CD4-positive, alpha-beta T cell (primary cell): ENCODE measurements at regions not wholly inside any gene's neighbourhood (a gene's known extent, or its start where the extent isn't known, plus 50 kb on each side); places are given as distances from the start of the nearest gene placed in this dataset.

Experiments used
- ATAC-seq: fragments of 200-7000 bp; cut with Tn5 transposase; one replicate; pipeline ENCODE4 v1.10.0; 2022; ENCODE audit warnings: mild to moderate bottlenecking; ENCODE audit not compliant: poor library complexity
- CTCF ChIA-PET: fragments of 350-600 bp; sonication (Branson Sonifier 250); formaldehyde crosslinking; loops from one replicate; lab custom pipeline; 2021; ENCODE audit warnings: antibody characterized with exemption, inconsistent platforms; lab: Charles Lee
- POLR2A ChIA-PET: fragments of 350-600 bp; sonication (Branson Sonifier 250); formaldehyde crosslinking; loops from one replicate; lab custom pipeline; 2021; ENCODE audit warnings: antibody characterized with exemption, inconsistent platforms; lab: Charles Lee
- DNase-seq, 14 experiments: peaks; one replicate each; pipeline ENCODE4 v3.0.0-alpha.2; 2013 to 2020; ENCODE audit warnings: mixed read lengths in 2 of 14
- H3K27ac ChIP-seq, 2 donors: one replicate each; pipeline versions ENCODE4 v1.5.1 to v1.7.0; 2013; ENCODE audit warnings: low read length in 2 of 2, low read depth in 1 of 2, mild to moderate bottlenecking in 1 of 2
- H3K27me3 ChIP-seq, 2 experiments: 1 replicate in 1 of 2; 2 replicates in 1 of 2; pipeline versions ENCODE4 v1.6.1 to v1.7.0; 2013; ENCODE audit warnings: low read length in 2 of 2, control low read depth in 1 of 2, mild to moderate bottlenecking in 1 of 2, moderate library complexity in 1 of 2; ENCODE audit not compliant: insufficient read depth in 2 of 2, control insufficient read depth in 1 of 2
- H3K36me3 ChIP-seq: one replicate; pipeline ENCODE4 v1.6.1; 2013; ENCODE audit warnings: low read length, control low read depth; ENCODE audit not compliant: insufficient read depth
- H3K4me1 ChIP-seq: one replicate; pipeline ENCODE4 v1.6.1; 2013; ENCODE audit warnings: low read length, control low read depth; ENCODE audit not compliant: insufficient read depth
- H3K4me3 ChIP-seq: one replicate; pipeline ENCODE4 v1.5.1; 2013; ENCODE audit warnings: mild to moderate bottlenecking, low read length, moderate library complexity
- H3K9me3 ChIP-seq, 2 experiments: 1 replicate in 1 of 2; 2 replicates in 1 of 2; pipeline versions ENCODE4 v1.6.1 to v1.7.0; 2013; ENCODE audit warnings: low read length in 2 of 2, mild to moderate bottlenecking in 2 of 2, control low read depth in 1 of 2, moderate library complexity in 1 of 2; ENCODE audit not compliant: control insufficient read depth in 1 of 2, insufficient read depth in 1 of 2
- H3K27ac Mint-ChIP-seq: one replicate; pipeline ENCODE4 v1.8.0; 2020; ENCODE audit warnings: mixed read lengths
- H3K27me3 Mint-ChIP-seq: one replicate; pipeline ENCODE4 v1.8.0; 2021; ENCODE audit warnings: mixed read lengths
- H3K36me3 Mint-ChIP-seq: one replicate; pipeline ENCODE4 v1.8.0; 2021; ENCODE audit warnings: low read depth, mixed read lengths
- H3K4me1 Mint-ChIP-seq: one replicate; pipeline ENCODE4 v1.8.0; 2021; ENCODE audit warnings: low read depth, mixed read lengths
- H3K4me3 Mint-ChIP-seq: one replicate; pipeline ENCODE4 v1.8.0; 2020; ENCODE audit warnings: mild to moderate bottlenecking, mixed read lengths
- H3K9me3 Mint-ChIP-seq: one replicate; pipeline ENCODE4 v1.8.0; 2020; ENCODE audit warnings: mixed read lengths
- intact Hi-C, 2 experiments: fragments of 100-400 bp; cut with DNase I in 1 of 2; cut with micrococcal nuclease in 1 of 2; formaldehyde crosslinking; loops; one replicate each; pipeline versions ENCODE4 v1.15.1 to v1.9.0; 2023 to 2025; cut with DNase I, micrococcal nuclease
- TF ChIP-seq, protein P1 (sequence below): fragments of 200-600 bp; IDR thresholded peaks from one replicate; pipeline ENCODE4 v1.8.0; 2022; ENCODE audit warnings: antibody characterized with exemption, mild to moderate bottlenecking

DNA sequence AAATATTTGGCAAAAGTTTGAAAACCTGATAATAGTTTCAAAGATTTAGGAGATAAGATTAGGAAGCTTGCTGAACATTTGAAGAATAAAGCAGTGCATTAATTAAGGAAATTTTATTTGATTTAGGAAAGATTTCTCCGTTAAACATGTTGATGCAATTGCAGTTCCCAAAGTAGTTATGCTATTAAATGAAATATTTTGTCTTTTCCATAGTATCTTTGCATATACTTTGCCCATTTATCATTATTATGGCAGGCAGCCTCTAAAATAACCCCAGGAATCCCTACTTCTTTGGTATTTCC lies 136.5 kb downstream of the MREG start:
- ChIA-PET POLR2A (no interaction called here), CTCF (no interaction called here)
- Mint-ChIP-seq H3K4me3 (no peak overlapping the region), H3K27ac (no peak overlapping the region), H3K36me3 (no peaks in the 10 kb centered on the region), H3K27me3 (no peaks in the 10 kb centered on the region), H3K4me1 (no peaks in the 10 kb centered on the region), H3K9me3 (no peaks in the 10 kb centered on the region)
- Histone ChIP-seq H3K27ac (no peak overlapping the region), H3K4me1 (no peaks in the 10 kb centered on the region), H3K4me3 (no peak overlapping the region), H3K27me3 (peaks cover 0 to 11% of the 10 kb centered on the region in 2 experiments), H3K9me3 (no peaks in the 10 kb centered on the region), H3K36me3 (no peaks in the 10 kb centered on the region)
- TF ChIP-seq, protein P1, sequence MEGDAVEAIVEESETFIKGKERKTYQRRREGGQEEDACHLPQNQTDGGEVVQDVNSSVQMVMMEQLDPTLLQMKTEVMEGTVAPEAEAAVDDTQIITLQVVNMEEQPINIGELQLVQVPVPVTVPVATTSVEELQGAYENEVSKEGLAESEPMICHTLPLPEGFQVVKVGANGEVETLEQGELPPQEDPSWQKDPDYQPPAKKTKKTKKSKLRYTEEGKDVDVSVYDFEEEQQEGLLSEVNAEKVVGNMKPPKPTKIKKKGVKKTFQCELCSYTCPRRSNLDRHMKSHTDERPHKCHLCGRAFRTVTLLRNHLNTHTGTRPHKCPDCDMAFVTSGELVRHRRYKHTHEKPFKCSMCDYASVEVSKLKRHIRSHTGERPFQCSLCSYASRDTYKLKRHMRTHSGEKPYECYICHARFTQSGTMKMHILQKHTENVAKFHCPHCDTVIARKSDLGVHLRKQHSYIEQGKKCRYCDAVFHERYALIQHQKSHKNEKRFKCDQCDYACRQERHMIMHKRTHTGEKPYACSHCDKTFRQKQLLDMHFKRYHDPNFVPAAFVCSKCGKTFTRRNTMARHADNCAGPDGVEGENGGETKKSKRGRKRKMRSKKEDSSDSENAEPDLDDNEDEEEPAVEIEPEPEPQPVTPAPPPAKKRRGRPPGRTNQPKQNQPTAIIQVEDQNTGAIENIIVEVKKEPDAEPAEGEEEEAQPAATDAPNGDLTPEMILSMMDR, result no peak
- intact Hi-C loops, result no loop called here
- DNase-seq, result no peak
- ATAC-seq, result no peak

DNA sequence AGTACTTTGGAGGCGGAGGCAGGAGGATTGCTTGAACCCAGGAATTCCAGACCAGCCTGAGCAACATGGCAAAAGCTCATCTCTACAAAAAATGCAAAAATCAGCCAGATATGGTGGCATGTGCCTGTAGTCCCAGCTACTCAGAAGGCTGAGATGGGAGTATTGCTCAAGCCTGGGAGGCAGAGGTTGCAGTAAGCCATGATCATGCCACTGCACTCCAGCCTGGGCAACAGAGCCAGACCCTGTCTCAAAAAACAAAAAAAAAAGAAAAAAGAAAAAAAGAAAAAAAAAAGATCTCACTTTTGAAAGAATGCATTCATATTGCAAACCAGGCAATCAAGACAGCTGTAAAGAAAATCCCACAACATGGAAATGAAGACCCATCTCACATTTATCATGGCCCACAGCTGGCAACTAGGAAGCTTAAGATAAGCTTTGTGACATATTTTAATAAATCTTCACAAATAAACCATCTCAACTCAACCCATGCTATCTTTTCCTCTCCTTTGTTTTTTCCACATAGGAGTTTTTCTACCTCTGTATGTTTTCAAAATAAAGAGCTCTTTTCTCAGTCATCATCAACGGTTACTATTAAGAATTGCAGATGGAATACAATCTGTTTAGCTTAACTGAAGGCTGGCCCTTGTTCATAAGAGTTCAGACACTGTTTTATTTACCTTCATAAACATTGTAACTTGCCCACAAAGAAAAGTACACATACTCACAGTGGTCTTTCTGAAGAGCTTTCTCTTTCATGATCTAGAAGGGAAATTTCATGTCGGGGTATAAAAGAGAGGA lies 137.0 kb downstream of the MREG start:
- H3K9me3 Mint-ChIP-seq, result no peaks in the 10 kb centered on the region
- H3K27me3 Mint-ChIP-seq, result no peaks in the 10 kb centered on the region
- H3K4me3 ChIP-seq, result no peak overlapping the region
- H3K9me3 ChIP-seq, result no peaks in the 10 kb centered on the region
- peaks cover 0 to 11% of the 10 kb centered on the region in 2 experiments for H3K27me3 ChIP-seq
- no peaks in the 10 kb centered on the region for H3K36me3 ChIP-seq
- DNase-seq, result no peak
- H3K4me1 ChIP-seq, result no peaks in the 10 kb centered on the region
- no peaks in the 10 kb centered on the region for H3K36me3 Mint-ChIP-seq
- no peak overlapping the region for H3K27ac Mint-ChIP-seq
- ATAC-seq, result no peak
- ChIA-PET CTCF (no interaction called here), POLR2A (no interaction called here)
- TF ChIP-seq, protein P1, result no peak
- no peaks in the 10 kb centered on the region for H3K4me1 Mint-ChIP-seq
- intact Hi-C loops, result no loop called here
- no peak overlapping the region for H3K27ac ChIP-seq
- no peak overlapping the region for H3K4me3 Mint-ChIP-seq

DNA sequence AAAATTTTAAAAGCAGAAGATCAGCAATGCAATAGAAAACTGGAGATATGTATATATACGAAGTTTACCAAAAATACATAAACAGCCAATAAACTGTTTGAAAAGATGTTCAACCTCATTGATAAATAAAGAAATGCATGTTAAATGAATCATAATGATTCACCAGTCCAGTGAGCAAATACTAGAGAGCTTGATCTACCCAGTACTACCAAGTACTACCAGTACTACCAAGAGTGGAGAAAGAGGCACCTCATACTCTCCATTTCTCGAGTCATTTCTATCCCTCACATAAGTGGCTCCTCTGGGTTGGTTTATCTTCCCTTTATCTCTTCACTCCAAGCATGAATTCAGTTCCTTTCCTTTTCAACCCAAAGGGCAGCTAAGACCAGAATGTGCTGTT lies 138.9 kb downstream of the MREG start:
- no peaks in the 10 kb centered on the region for H3K4me1 Mint-ChIP-seq
- POLR2A ChIA-PET, result no interaction called here
- H3K27me3 Mint-ChIP-seq, result no peaks in the 10 kb centered on the region
- H3K4me3 Mint-ChIP-seq, result no peak overlapping the region
- Histone ChIP-seq H3K4me3 (no peak overlapping the region), H3K4me1 (no peaks in the 10 kb centered on the region), H3K9me3 (no peaks in the 10 kb centered on the region), H3K27me3 (peaks cover 0 to 9% of the 10 kb centered on the region in 2 experiments), H3K36me3 (no peaks in the 10 kb centered on the region), H3K27ac (no peak overlapping the region)
- intact Hi-C loops, result loop anchor here in 1 of 2 experiments (5.0 kb wide), 1 partner anchor 1377 kb away; no protein-coding TSS in a partner anchor
- TF ChIP-seq, protein P1, result no peak
- no peaks in the 10 kb centered on the region for H3K9me3 Mint-ChIP-seq
- ATAC-seq (no peak), DNase-seq (no peak)
- CTCF ChIA-PET, result no interaction called here
- H3K36me3 Mint-ChIP-seq, result no peaks in the 10 kb centered on the region
- H3K27ac Mint-ChIP-seq, result no peak overlapping the region
